DOHH2 (cell line): ENCODE measurements at regions not wholly inside any gene's neighbourhood (a gene's known extent, or its start where the extent isn't known, plus 50 kb on each side); places are given as distances from the start of the nearest gene placed in this dataset.
"Not testable (repeated sequence)": the region's sequence is repeated elsewhere in the genome, so short reads cannot be mapped to it uniquely, and the experiment has no call there.

Experiments used
- H3F3A ChIP-seq: fragments of 200-600 bp; sonication (generic), shearing (Covaris generic); 2 replicates; pipeline ENCODE4 v1.6.0; 2016; ENCODE audit warnings: antibody characterized with exemption, mild to moderate bottlenecking; ENCODE audit not compliant: control insufficient read depth, insufficient read depth
- H3K27ac ChIP-seq: fragments of 200-600 bp; sonication (generic); 2 replicates; pipeline ENCODE4 v1.5.1; 2014; ENCODE audit warnings: low read depth, mild to moderate bottlenecking, low read length, moderate library complexity
- H3K27me3 ChIP-seq: fragments of 200-600 bp; sonication (generic); 2 replicates; pipeline ENCODE4 v1.6.1; 2014; ENCODE audit warnings: mild to moderate bottlenecking, low read length, mixed read lengths; ENCODE audit not compliant: control insufficient read depth
- H3K36me3 ChIP-seq: fragments of 200-600 bp; sonication (generic); 2 replicates; pipeline ENCODE4 v1.6.1; 2014; ENCODE audit warnings: mild to moderate bottlenecking, low read length, moderate library complexity, mixed read lengths; ENCODE audit not compliant: control insufficient read depth
- H3K4me1 ChIP-seq: fragments of 200-600 bp; sonication (generic); 2 replicates; pipeline ENCODE4 v1.6.1; 2014; ENCODE audit warnings: mild to moderate bottlenecking, low read length, mixed read lengths; ENCODE audit not compliant: control insufficient read depth
- H3K4me2 ChIP-seq: fragments of 200-600 bp; sonication (generic); 2 replicates; pipeline ENCODE4 v1.6.0; 2014; ENCODE audit warnings: mild to moderate bottlenecking, low read length, moderate library complexity
- H3K4me3 ChIP-seq: fragments of 200-600 bp; sonication (generic); 2 replicates; pipeline ENCODE4 v1.5.1; 2014; ENCODE audit warnings: mild to moderate bottlenecking, low read length, mixed read lengths
- H3K79me2 ChIP-seq: fragments of 200-600 bp; sonication (generic); 2 replicates; pipeline ENCODE4 v1.6.1; 2014; ENCODE audit warnings: mild to moderate bottlenecking, low read length, mixed read lengths; ENCODE audit not compliant: control insufficient read depth
- H3K9me2 ChIP-seq: fragments of 200-600 bp; sonication (generic); replicated peaks from 2 replicates; pipeline ENCODE4 v1.6.1; 2014; ENCODE audit warnings: mild to moderate bottlenecking, low read length, mixed read lengths; ENCODE audit not compliant: control insufficient read depth
- H3K9me3 ChIP-seq: fragments of 200-600 bp; sonication (generic); 2 replicates; pipeline ENCODE4 v1.6.1; 2014; ENCODE audit warnings: antibody characterized with exemption, low read length, mixed read lengths; ENCODE audit not compliant: control insufficient read depth, insufficient read depth
- H4K20me1 ChIP-seq: fragments of 200-600 bp; sonication (generic); 2 replicates; pipeline ENCODE4 v1.6.0; 2014; ENCODE audit warnings: low read depth, mild to moderate bottlenecking, antibody characterized with exemption, low read length, moderate library complexity; ENCODE audit not compliant: control insufficient read depth, insufficient read depth

DNA sequence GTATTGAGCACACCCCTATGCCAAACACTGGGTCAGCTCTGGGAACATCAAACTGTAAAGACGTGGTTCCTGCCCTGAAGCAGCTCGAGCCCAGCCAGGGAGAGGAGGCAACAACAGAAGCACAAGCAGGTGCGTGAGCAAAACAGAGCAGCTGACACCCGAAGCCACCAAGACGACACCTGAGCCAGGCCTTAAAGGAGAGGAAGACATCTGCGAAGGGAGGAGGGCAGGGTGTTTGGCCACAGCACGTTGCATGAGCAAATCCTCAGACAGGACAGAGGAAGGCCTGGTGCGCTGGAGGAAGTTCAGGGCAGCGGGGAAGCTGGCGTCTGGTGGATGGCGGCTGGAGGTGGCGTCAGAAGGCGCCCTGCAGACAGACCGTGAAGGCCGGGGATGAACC, 172.0 kb downstream of the KLRB1 start:
- not testable (repeated sequence) for H3K9me2 ChIP-seq, H3F3A ChIP-seq, H3K4me1 ChIP-seq, H3K27me3 ChIP-seq, H3K4me3 ChIP-seq, H3K79me2 ChIP-seq, H3K27ac ChIP-seq, H3K9me3 ChIP-seq, H3K36me3 ChIP-seq, H3K4me2 ChIP-seq, H4K20me1 ChIP-seq

DNA sequence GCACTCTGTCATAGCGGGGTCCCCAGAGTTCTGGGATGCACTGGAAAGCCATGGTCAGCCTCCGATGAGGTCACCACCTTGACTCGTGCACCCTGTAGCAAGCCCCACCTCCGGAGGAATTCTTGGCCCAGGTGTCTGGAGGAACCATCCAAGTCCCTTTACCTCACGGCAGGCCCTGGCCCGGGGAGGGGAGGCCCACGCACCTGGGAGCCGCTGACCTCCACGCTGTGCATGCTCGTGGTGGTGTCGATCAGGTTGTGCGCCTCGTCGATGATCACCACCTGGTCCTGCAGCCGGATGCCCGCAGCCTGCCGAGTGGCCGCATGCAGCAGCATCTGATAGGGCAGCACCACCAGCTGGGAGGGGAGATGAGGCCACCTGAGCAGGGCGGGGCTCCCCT, 177.3 kb downstream of the KLRB1 start:
- not testable (repeated sequence) for H4K20me1 ChIP-seq, H3K9me3 ChIP-seq, H3K27me3 ChIP-seq, H3K36me3 ChIP-seq, H3K9me2 ChIP-seq, H3K4me1 ChIP-seq, H3K4me3 ChIP-seq, H3K79me2 ChIP-seq, H3F3A ChIP-seq, H3K27ac ChIP-seq, H3K4me2 ChIP-seq

- H3K4me3 ChIP-seq, H3K27me3 ChIP-seq, H3K79me2 ChIP-seq, H3K4me2 ChIP-seq, H3K4me1 ChIP-seq, H3K9me2 ChIP-seq, H3K27ac ChIP-seq, H3F3A ChIP-seq, H3K36me3 ChIP-seq, H4K20me1 ChIP-seq, H3K9me3 ChIP-seq: not testable (repeated sequence)
These were observed 178.9 kb downstream of the KLRB1 start for GRCh38 chr12:9428856-9429255.

GRCh38 chr12:9425429-9425828, 182.3 kb downstream of the KLRB1 start:
- H3F3A ChIP-seq, H3K9me3 ChIP-seq, H3K9me2 ChIP-seq, H3K4me2 ChIP-seq, H3K27me3 ChIP-seq, H3K79me2 ChIP-seq, H3K36me3 ChIP-seq, H4K20me1 ChIP-seq, H3K27ac ChIP-seq, H3K4me3 ChIP-seq, H3K4me1 ChIP-seq: not testable (repeated sequence)

GRCh38 chr12:9424175-9424740, 183.5 kb downstream of the KLRB1 start:
- H3K9me3 ChIP-seq, H3K36me3 ChIP-seq, H3K4me1 ChIP-seq, H3K27me3 ChIP-seq, H3K79me2 ChIP-seq, H3F3A ChIP-seq, H4K20me1 ChIP-seq, H3K4me2 ChIP-seq, H3K9me2 ChIP-seq, H3K27ac ChIP-seq, H3K4me3 ChIP-seq: not testable (repeated sequence)

DNA sequence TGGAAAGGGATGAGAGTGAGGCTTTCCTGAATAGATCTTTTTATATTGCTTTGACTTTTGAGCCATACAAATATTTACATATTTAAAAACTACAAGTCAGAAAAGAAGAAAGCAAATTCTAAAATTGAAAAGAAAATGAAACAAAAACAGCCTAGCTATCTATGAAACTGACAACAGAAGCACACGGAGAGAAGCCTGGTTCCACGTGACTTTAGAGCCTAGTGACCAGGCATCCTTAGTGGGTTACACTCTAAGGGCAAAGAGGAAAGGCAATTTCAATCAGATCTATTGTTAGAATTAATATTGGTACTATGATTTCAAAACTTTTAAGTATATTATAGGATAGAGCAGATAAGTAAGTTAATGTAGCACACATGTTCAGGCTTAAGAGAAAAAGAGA, 185.0 kb downstream of the KLRB1 start:
- not testable (repeated sequence) for H3K9me2 ChIP-seq, H3K9me3 ChIP-seq, H3K79me2 ChIP-seq, H4K20me1 ChIP-seq, H3K4me2 ChIP-seq, H3K4me1 ChIP-seq, H3K36me3 ChIP-seq, H3K27me3 ChIP-seq, H3F3A ChIP-seq, H3K27ac ChIP-seq, H3K4me3 ChIP-seq

GRCh38 chr12:9421520-9422086, 186.1 kb downstream of the KLRB1 start:
- not testable (repeated sequence) for H3K4me3 ChIP-seq, H3K27me3 ChIP-seq, H3K9me3 ChIP-seq, H3K79me2 ChIP-seq, H4K20me1 ChIP-seq, H3F3A ChIP-seq, H3K4me1 ChIP-seq, H3K9me2 ChIP-seq, H3K4me2 ChIP-seq, H3K36me3 ChIP-seq, H3K27ac ChIP-seq

- not testable (repeated sequence) for H4K20me1 ChIP-seq, H3K4me3 ChIP-seq, H3F3A ChIP-seq, H3K4me1 ChIP-seq, H3K27me3 ChIP-seq, H3K27ac ChIP-seq, H3K79me2 ChIP-seq, H3K9me3 ChIP-seq, H3K9me2 ChIP-seq, H3K4me2 ChIP-seq, H3K36me3 ChIP-seq
These were observed 186.7 kb downstream of the KLRB1 start for GRCh38 chr12:9420817-9421519.
